ENCODE measurements at regions not wholly inside any gene's neighbourhood (a gene's known extent, or its start where the extent isn't known, plus 50 kb on each side); places are given as distances from the start of the nearest gene placed in this dataset.

- no peak for DNase-seq
Observed at GRCh38 chr3:83076041-83076440, 1314.6 kb upstream of the GBE1 start.

GRCh38 chr3:83074485-83074884 is 1313.0 kb upstream of the GBE1 start:
- no peak for DNase-seq

- DNase-seq = no peak
Observed at GRCh38 chr3:83065851-83066460, 1304.5 kb upstream of the GBE1 start.

- DNase-seq = no peak
Observed at GRCh38 chr3:83063446-83063845, 1302.0 kb upstream of the GBE1 start.

GRCh38 chr3:83048556-83048955 is 1287.1 kb upstream of the GBE1 start:
- no peak for DNase-seq

GRCh38 chr3:83039422-83039821 is 1278.0 kb upstream of the GBE1 start:
- DNase-seq = no peak

- DNase-seq = no peak
Observed at GRCh38 chr3:83035704-83036010, 1274.2 kb upstream of the GBE1 start.

GRCh38 chr3:83034806-83035703 is 1273.6 kb upstream of the GBE1 start:
- no peak for DNase-seq

- DNase-seq = no peak
Observed at GRCh38 chr3:83033133-83033532, 1271.7 kb upstream of the GBE1 start.

GRCh38 chr3:83023086-83023485 is 1261.6 kb upstream of the GBE1 start:
- no peak for DNase-seq

GRCh38 chr3:83011481-83011880 is 1250.0 kb upstream of the GBE1 start:
- no peak for DNase-seq

- no peak for DNase-seq
Observed at GRCh38 chr3:83003917-83004316, 1242.5 kb upstream of the GBE1 start.

GRCh38 chr3:83002869-83003445 is 1241.5 kb upstream of the GBE1 start:
- no peak for DNase-seq

GRCh38 chr3:82999777-83000176 is 1238.3 kb upstream of the GBE1 start:
- no peak for DNase-seq

GRCh38 chr3:82978368-82978767 is 1216.9 kb upstream of the GBE1 start:
- DNase-seq = no peak

- no peak for DNase-seq
Observed at GRCh38 chr3:82977871-82978270, 1216.4 kb upstream of the GBE1 start.

GRCh38 chr3:82973791-82974190 is 1212.3 kb upstream of the GBE1 start:
- no peak for DNase-seq

- no peak for DNase-seq
Observed at GRCh38 chr3:82960379-82960778, 1198.9 kb upstream of the GBE1 start.

GRCh38 chr3:82957696-82958095 is 1196.3 kb upstream of the GBE1 start:
- DNase-seq = no peak

GRCh38 chr3:82957079-82957478 is 1195.6 kb upstream of the GBE1 start:
- DNase-seq = no peak

- DNase-seq = no peak
Observed at GRCh38 chr3:82954486-82954885, 1193.0 kb upstream of the GBE1 start.

- no peak for DNase-seq
Observed at GRCh38 chr3:82942041-82942440, 1180.6 kb upstream of the GBE1 start.

- no peak for DNase-seq
Observed at GRCh38 chr3:82940124-82940523, 1178.7 kb upstream of the GBE1 start.

GRCh38 chr3:82939491-82940097 is 1178.1 kb upstream of the GBE1 start:
- DNase-seq = no peak

Measured in NCI-H524 treated with DMSO at 0.1 percent for 48 hours (cell line).